GM21360 (cell line): ENCODE measurements at regions not wholly inside any gene's neighbourhood (a gene's known extent, or its start where the extent isn't known, plus 50 kb on each side); places are given as distances from the start of the nearest gene placed in this dataset.

Experiments used
- ATAC-seq: cut with Tn5 transposase; IDR thresholded peaks from one replicate; pipeline ENCODE4 v1.9.1; 2021; ENCODE audit warnings: mild to moderate bottlenecking, moderate library complexity; ENCODE audit not compliant: unreplicated experiment

- ATAC-seq = no peak
Measured at GRCh38 chr19:30082611-30083010, 140.6 kb downstream of the URI1 start.

GRCh38 chr19:30083125-30083681 is 141.2 kb downstream of the URI1 start:
- no peak for ATAC-seq

DNA sequence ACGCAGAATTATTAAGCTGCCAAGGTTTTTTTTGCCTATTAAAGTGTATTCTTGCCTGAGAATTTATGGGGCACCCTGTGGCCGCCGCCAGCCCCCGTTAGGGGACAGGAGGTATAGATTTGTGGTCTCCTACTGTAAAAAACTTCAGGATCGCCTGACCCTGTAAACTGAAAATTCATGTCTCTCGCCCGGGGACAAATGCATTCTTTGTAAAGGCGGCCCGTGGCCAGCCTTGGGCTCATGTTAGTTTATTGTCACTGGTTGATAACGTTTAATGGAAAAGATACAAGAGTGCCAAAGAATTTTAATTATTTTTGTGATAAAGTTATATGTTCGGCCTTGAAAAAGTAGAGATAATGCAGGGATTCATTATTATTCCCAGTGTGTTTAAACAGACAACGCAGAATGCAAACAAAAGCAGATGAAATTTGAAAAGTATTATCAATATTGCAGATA is 141.7 kb downstream of the URI1 start:
- ATAC-seq = no peak

DNA sequence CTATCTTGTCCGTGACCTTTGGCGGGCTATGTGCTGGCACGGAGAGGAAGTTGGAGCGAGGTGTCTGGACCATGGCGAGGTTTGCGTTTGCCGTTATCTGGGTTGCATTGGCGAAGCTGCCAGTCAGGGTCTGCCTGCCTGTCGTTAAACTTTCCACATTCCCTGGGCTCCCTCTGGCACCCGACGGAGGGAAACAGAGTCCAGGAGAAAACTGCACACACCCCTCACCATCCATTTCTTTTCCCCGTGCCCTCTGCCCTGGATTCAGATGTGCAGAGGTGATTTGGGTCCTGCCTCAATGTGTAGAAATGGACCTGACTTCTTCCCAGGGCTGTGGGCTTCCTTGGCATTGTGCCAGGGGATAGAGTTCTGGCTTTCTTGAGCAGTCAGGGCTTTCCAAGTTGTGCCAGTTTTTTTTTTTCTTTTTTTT is 142.4 kb downstream of the URI1 start:
- no peak for ATAC-seq

DNA sequence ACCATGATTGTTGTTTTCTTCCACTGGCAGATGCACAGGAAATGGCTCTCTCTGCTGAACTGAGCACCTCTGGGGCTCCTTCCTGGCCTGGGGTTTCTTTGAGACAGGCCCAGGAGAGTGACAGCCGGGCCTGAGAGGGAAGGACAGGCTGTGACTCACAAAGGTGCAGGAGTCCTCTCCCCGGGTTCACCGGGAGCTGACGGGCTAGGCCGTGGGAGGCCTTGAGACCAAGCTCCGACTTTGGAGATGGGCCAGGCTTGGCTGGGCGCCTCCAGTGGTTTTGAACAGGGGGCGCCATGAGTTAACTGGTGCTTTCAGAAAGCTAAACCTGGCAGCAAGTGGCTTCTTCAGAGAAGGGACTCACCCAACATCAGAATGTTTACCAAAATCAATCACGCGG is 143.4 kb downstream of the URI1 start:
- no peak for ATAC-seq

DNA sequence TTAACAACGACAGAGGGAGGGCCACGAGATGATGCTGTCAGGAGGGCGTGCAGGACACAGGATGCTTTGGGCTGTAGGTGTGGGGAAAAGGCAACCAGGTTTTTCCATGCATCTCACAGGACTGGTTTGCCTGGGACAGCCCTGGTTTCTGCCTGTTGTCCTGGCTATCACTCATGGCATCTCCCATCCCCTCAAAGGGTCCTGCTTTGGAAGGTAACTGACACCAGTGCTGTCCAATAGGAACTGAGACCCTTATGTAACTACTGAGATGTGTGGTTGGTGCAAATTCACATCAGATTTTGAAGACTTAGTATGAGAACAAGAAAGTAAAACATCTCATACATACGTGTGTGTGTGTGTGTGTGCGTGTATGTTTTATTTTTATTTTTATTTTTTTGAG is 144.2 kb downstream of the URI1 start:
- no peak for ATAC-seq

- ATAC-seq = no peak
Measured at GRCh38 chr19:30086916-30087315, 144.9 kb downstream of the URI1 start.

DNA sequence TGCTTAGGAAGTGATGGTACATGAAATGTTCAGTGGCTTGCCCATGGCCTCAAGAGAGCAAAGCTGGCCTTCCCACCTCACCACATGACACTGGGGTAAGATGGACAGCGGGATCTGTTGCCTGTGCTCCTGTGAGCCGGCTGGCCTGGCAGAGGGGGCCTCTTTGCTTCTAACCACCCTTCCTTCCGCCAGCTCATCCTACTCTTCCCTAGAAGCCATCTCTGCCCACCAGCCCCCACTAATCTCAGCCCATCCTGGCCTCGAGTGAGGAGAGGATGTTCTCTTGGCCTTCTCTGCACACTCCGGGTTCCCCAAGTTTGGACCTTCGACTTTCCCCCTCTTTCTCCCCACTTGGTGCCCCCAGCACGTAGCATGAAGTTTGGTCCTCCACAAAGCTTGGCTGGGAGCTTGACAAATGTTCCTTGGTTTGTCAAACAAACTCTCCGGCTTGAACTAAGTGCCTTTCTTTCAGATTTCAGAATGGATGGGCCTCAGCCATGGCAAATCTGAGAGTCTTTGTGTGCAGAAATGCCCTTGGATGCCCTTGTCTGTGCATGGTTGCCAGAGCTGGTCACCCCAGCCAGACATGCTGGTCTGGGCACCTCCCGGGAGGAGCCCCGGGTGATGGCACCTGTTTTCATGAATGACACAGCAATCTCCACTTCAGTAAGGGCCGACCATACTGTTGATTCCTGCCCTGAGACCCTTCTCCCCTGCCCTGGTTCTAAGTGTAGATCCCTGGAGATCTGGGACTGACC is 145.5 kb downstream of the URI1 start:
- no peak for ATAC-seq

- no peak for ATAC-seq
Measured at GRCh38 chr19:30088567-30088966, 146.5 kb downstream of the URI1 start.

DNA sequence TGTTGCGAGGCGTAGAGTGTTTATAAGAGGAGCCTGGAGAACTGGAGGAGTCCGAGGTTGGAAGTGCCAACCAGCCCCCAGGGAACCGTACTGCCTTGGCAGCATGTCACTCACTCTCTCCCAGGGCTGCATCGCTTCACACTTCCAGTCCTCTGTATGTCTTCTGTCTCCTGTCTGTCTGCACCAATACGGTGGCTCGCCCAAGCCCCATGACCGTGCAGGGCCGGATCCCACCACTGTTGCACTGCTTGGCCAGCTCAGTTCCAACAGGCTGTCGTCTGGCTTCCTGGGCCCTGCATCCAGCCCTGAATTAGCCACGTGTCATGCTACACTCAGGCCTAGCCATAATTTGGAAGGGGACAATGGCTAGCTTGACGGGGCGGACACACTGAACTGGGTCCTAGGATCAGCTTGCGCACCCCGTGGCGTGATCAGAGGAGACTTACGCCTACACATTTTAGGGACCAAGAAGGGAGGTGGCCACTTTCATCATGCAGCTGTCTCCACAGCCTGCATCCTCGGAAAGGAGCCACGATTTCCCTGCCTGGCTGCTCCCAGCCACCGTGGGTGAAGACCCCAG is 147.1 kb downstream of the URI1 start:
- ATAC-seq = no peak

- no peak for ATAC-seq
Measured at GRCh38 chr19:30090476-30090875, 148.4 kb downstream of the URI1 start.

DNA sequence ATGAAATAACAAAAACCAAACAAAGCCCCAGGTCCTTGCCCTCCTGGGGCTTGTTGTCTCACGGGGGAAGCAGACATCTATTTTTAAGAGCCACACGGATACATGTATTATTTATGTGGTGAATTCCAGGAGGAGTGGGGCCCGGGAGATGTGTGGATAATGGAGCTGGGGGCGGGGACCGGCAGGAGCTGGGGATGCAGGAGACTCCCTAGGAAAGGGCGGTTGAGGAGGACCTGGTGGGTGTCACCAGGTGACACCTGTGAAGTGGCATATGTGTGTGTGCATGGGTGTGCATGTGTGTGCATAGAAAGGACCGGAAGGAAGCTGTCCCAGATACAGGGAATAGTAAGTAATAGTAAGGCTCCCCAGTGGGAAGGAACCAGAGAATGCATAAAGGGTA is 148.9 kb downstream of the URI1 start:
- ATAC-seq = no peak

DNA sequence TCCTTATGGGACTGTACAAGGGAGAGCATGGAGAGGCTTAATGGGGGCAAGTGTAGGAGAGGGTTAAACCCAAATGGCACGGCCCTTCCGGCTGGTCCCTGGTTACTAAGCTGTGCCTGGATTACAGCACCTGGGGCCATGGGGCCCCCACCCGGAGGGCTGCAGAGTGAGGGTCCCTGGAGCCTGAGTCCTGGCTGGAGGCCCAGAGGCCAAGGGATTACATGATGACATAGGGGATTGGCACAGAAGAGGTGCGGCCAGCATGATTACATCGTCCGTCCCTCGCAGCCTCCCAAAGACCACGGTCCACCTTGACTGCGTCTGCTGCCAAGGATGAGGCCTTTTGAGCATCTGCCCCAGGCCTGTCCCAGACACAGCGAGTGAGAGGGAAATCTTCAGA is 149.4 kb downstream of the URI1 start:
- ATAC-seq = no peak

DNA sequence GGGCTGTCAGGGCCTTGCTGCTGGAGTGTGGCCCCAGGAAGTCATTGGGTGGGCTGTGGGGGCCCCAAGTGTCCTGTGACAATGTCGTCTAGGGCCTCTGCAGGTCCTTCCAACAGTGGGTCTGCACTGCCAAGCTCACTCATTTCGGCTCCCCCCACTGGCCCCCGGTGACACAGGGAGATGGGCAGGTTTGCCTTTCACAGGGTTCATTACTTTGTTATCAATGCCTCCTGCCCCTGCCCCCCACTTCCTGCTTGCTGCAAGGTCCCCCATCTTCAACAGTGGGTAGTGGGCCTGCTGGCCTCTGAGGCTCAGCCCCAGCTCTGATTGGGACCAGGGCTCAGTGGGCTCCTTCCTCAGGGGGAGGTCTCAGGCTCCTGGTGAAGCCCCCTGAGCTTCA is 149.8 kb downstream of the URI1 start:
- ATAC-seq = no peak

GRCh38 chr19:30092721-30093569 is 150.9 kb downstream of the URI1 start:
- no peak for ATAC-seq

GRCh38 chr19:30093966-30094755 is 152.1 kb downstream of the URI1 start:
- ATAC-seq = no peak

DNA sequence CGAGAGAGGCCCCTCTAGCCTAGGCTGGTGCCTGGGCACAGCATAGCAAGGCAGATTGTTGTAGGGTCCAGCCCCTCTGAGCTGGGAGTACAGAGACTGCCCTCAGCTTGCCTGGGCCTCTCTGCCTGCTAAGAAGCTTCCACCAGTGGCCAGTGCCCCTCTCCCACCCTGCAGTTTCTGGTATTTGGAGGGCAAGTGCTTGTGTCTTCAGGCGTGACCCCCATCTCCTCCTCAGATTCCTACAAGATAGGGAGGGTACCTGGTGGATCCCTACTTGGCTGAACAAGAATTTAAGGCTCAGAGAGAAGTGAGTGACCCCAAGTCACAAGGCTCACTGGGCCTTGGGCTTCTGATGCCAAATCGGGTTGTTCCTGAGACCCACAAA is 152.7 kb downstream of the URI1 start:
- no peak for ATAC-seq

GRCh38 chr19:30095171-30095570 is 153.1 kb downstream of the URI1 start:
- no peak for ATAC-seq

DNA sequence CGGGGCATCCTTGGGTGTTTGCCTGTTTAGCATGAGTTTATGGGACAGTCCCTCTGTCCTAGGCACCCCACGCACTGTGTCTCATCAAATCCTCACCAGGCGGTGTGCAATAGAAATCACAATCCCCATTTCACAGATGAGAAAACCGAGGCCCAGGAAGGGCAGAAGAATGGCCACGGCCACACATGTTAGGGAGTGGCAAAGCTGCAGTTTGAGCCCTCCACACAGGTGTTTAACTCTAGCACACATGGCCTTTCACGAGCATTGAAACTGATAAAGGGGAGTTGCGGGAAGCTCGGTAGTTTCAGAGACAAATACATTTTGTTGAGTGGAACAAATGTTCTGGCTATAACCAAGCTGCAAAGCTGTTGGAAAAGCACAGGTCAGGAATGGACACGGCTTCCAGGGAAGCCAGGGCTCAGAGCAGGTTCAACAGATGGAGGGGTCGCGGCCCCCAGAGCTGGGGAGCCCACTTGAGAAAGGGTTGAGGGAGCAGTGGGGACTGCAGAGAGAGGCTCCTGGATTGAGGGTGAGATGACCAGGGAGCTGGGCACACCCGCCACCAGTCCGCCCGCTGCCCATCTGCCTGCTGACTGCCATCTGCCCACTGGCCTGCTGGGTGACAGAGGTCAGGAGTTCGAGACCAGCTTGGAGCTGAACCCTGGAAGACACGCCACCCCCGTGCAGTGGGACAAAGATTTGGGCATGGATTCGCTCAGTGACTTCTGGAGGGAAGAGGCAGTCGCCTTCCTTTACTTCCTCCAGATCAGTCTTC is 154.7 kb downstream of the URI1 start:
- no peak for ATAC-seq

- no peak for ATAC-seq
Measured at GRCh38 chr19:30097746-30098280, 155.8 kb downstream of the URI1 start.
